ENCODE measurements at regions not wholly inside any gene's neighbourhood (a gene's known extent, or its start where the extent isn't known, plus 50 kb on each side); places are given as distances from the start of the nearest gene placed in this dataset.

DNA sequence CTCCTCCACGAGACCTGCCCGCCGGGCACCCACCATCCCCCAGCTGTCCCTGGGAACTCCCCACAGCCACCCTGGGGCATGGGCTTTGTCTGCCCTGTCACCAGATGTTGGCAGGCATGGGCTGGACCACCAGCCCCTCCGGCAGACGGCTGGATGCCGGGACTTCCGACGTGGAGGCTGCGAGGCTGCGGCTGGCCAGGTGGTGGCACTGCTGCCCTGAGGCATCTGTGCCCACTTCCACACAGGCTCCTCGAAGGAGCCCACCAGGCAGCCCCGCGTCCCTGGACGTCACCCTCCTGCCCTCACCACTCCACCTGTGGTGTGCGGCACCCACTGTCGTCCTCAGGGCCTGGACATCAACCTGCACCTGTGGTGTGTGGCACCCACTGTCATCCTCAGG is 319.9 kb upstream of the SALL3 start:
- no peak overlapping the region for H3K27ac ChIP-seq (ENCODE audit: low read depth, low read length)
- H3K36me3 ChIP-seq (ENCODE audit: control insufficient read depth in 5 of 5, insufficient read depth in 5 of 5, low read length in 5 of 5): no peaks in the 10 kb centered on the region
- H3K9me3 ChIP-seq (ENCODE audit: control insufficient read depth in 5 of 5, low read length in 5 of 5): peaks cover 0 to 3% (median 0%) of the 10 kb centered on the region in 5 donors
- H3K4me3 ChIP-seq (ENCODE audit: low read depth in 1 of 5, low read length in 5 of 5): no peak overlapping the region
- H3K9ac ChIP-seq (ENCODE audit: low read length in 5 of 5): no peak overlapping the region
- H3K27me3 ChIP-seq (ENCODE audit: control insufficient read depth in 5 of 5, insufficient read depth in 4 of 5, low read length in 5 of 5): peaks cover 6 to 18% (median 9%) of the 10 kb centered on the region in 5 donors
- peaks cover 0 to under 1% (median 0%) of the 10 kb centered on the region in 5 donors for H3K4me1 ChIP-seq (ENCODE audit: control insufficient read depth in 5 of 5, insufficient read depth in 5 of 5, low read length in 5 of 5)

DNA sequence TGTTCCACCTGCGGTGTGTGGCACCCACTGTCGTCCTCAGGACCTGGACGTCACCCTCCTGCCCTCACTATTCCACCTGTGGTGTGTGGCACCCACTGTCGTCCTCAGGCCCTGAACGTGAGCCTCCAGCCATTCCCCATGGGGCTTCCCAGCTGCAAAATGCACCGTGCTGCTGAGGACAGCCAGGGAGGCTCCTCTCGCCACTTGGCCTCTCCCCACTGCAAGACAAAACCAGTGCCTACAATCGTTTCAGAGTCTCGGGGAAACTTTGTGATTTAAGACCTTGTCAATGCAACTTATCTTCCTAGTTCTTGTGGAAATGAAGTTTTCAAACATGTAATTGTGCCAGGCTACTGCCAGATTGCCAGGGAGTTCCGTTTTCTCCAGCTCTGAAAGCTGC is 319.3 kb upstream of the SALL3 start:
- Histone ChIP-seq H3K4me3 (ENCODE audit: low read depth in 1 of 5, low read length in 5 of 5) (no peak overlapping the region), H3K9ac (ENCODE audit: low read length in 5 of 5) (no peak overlapping the region), H3K27ac (ENCODE audit: low read depth, low read length) (no peak overlapping the region), H3K27me3 (ENCODE audit: control insufficient read depth in 5 of 5, insufficient read depth in 4 of 5, low read length in 5 of 5) (peaks cover 6 to 18% (median 9%) of the 10 kb centered on the region in 5 donors), H3K36me3 (ENCODE audit: control insufficient read depth in 5 of 5, insufficient read depth in 5 of 5, low read length in 5 of 5) (no peaks in the 10 kb centered on the region), H3K9me3 (ENCODE audit: control insufficient read depth in 5 of 5, low read length in 5 of 5) (peaks cover 0 to 1% (median 0%) of the 10 kb centered on the region in 5 donors), H3K4me1 (ENCODE audit: control insufficient read depth in 5 of 5, insufficient read depth in 5 of 5, low read length in 5 of 5) (no peaks in the 10 kb centered on the region)

DNA sequence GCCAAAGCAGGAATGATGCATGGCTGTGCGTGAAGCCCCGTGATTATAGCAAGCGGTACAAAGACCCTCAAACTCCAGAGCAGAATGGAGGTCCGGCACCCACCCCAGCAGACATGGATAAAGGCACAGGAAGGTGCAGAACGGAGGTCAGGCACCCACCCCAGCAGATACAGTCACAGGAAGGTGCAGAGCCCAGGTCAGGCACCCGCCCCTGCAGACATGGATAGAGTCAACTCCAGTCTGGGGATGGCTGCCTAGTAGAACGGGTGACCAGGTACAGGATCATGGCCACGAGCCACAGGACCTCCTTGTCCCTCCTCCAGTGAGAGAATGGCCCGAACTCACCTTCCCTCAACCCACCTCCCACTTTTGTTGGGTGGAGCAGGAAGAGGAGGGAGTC is 318.3 kb upstream of the SALL3 start:
- no peak overlapping the region for H3K9ac ChIP-seq (ENCODE audit: low read length in 5 of 5)
- no peak overlapping the region for H3K4me3 ChIP-seq (ENCODE audit: low read depth in 1 of 5, low read length in 5 of 5)
- peaks cover 6 to 18% (median 9%) of the 10 kb centered on the region in 5 donors for H3K27me3 ChIP-seq (ENCODE audit: control insufficient read depth in 5 of 5, insufficient read depth in 4 of 5, low read length in 5 of 5)
- H3K4me1 ChIP-seq (ENCODE audit: control insufficient read depth in 5 of 5, insufficient read depth in 5 of 5, low read length in 5 of 5): no peaks in the 10 kb centered on the region
- H3K9me3 ChIP-seq (ENCODE audit: control insufficient read depth in 5 of 5, low read length in 5 of 5): no peaks in the 10 kb centered on the region
- H3K36me3 ChIP-seq (ENCODE audit: control insufficient read depth in 5 of 5, insufficient read depth in 5 of 5, low read length in 5 of 5): no peaks in the 10 kb centered on the region
- H3K27ac ChIP-seq (ENCODE audit: low read depth, low read length): no peak overlapping the region

DNA sequence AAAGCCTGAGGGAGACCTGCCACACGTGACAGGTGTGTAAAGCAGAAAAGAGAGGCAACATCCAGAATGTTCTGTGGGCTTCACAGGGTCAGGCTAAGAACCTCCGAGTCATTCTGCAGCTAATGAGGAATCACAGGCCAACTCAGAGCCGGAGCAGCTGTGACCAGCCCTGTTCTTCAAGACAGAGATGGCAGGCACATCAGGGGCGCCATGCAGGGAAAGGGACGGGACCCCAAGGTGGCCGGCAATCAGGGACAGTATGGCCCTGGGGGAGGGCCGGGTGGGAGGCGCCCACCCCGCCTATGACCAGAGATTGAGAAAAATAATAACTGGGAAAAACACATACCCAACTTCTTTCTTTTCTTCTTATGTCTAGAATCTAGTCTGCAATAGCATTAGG is 316.7 kb upstream of the SALL3 start:
- Histone ChIP-seq H3K27ac (ENCODE audit: low read depth, low read length) (no peak overlapping the region), H3K9me3 (ENCODE audit: control insufficient read depth in 5 of 5, low read length in 5 of 5) (no peaks in the 10 kb centered on the region), H3K4me1 (ENCODE audit: control insufficient read depth in 5 of 5, insufficient read depth in 5 of 5, low read length in 5 of 5) (no peaks in the 10 kb centered on the region), H3K9ac (ENCODE audit: low read length in 5 of 5) (no peak overlapping the region), H3K27me3 (ENCODE audit: control insufficient read depth in 5 of 5, insufficient read depth in 4 of 5, low read length in 5 of 5) (peaks cover 6 to 18% (median 9%) of the 10 kb centered on the region in 5 donors), H3K4me3 (ENCODE audit: low read depth in 1 of 5, low read length in 5 of 5) (no peak overlapping the region), H3K36me3 (ENCODE audit: control insufficient read depth in 5 of 5, insufficient read depth in 5 of 5, low read length in 5 of 5) (no peaks in the 10 kb centered on the region)

DNA sequence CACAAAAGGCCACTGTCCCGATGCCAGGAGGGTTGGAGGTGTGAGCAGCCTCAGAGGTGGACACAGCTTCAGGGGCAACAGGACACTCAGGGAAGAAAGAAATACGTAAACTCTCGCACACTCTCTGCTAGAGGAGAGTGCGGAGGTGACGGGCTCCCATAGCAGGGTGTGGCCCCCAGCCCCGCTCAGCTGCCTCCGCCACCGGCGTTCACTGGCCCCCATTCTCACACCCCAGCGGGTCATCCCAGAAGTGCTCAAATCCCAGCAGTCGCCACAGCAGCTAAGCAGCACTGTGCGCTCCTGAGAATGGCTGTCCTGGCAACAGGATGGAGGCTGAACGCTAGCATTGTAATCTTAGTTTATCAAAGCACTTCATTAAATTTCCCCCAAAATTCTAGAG is 315.6 kb upstream of the SALL3 start:
- no peak overlapping the region for H3K27ac ChIP-seq (ENCODE audit: low read depth, low read length)
- no peaks in the 10 kb centered on the region for H3K4me1 ChIP-seq (ENCODE audit: control insufficient read depth in 5 of 5, insufficient read depth in 5 of 5, low read length in 5 of 5)
- no peak overlapping the region for H3K4me3 ChIP-seq (ENCODE audit: low read depth in 1 of 5, low read length in 5 of 5)
- H3K36me3 ChIP-seq (ENCODE audit: control insufficient read depth in 5 of 5, insufficient read depth in 5 of 5, low read length in 5 of 5): no peaks in the 10 kb centered on the region
- no peaks in the 10 kb centered on the region for H3K9me3 ChIP-seq (ENCODE audit: control insufficient read depth in 5 of 5, low read length in 5 of 5)
- H3K27me3 ChIP-seq (ENCODE audit: control insufficient read depth in 5 of 5, insufficient read depth in 4 of 5, low read length in 5 of 5): peaks cover 6 to 17% (median 9%) of the 10 kb centered on the region in 5 donors
- H3K9ac ChIP-seq (ENCODE audit: low read length in 5 of 5): no peak overlapping the region

DNA sequence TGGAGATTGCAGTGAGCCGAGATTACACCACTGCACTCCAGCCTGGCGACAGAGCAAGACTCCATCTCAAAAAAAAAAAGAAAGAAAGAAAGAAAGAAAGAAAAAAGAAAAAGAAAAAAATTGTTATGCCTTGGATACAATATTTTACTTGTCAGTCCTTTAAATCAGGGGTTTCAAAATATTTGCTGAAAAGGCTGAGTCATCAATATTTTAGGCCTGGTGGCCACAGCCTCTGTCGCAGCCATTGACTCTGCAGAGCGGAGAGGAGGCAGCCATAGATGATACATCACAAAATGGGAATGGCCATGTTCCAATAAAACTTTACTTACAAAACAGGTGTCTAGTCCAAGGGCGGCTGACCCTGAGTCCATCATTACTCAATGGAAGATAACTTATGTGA is 314.8 kb upstream of the SALL3 start:
- Histone ChIP-seq H3K27ac (ENCODE audit: low read depth, low read length) (no peak overlapping the region), H3K27me3 (ENCODE audit: control insufficient read depth in 5 of 5, insufficient read depth in 4 of 5, low read length in 5 of 5) (peaks cover 3 to 9% (median 5%) of the 10 kb centered on the region in 5 donors), H3K9ac (ENCODE audit: low read length in 5 of 5) (no peak overlapping the region)

DNA sequence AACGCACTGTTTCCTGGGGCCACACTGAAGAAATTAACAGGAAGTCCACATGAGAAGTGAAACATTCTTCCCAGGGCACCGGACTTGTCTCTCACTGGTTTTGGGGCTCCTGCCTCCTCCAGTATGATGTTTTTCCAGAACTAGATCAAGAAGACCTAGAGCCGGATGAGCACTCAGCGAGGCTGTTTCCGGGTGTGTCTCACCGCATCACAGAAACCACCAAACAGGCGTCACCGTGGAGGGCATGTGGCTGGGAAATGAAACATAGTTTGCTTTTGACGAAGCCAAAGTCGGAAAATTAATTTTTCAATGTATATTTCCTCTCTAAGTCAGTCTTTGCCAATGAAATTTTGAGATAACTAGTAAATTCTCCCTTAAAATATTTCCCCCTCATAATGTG is 314.0 kb upstream of the SALL3 start:
- Histone ChIP-seq H3K4me3 (ENCODE audit: low read depth in 1 of 5, low read length in 5 of 5) (no peak overlapping the region), H3K4me1 (ENCODE audit: control insufficient read depth in 5 of 5, insufficient read depth in 5 of 5, low read length in 5 of 5) (no peaks in the 10 kb centered on the region), H3K27me3 (ENCODE audit: control insufficient read depth in 5 of 5, insufficient read depth in 4 of 5, low read length in 5 of 5) (peaks cover 0 to 4% (median 0%) of the 10 kb centered on the region in 5 donors), H3K27ac (ENCODE audit: low read depth, low read length) (no peak overlapping the region), H3K36me3 (ENCODE audit: control insufficient read depth in 5 of 5, insufficient read depth in 5 of 5, low read length in 5 of 5) (no peaks in the 10 kb centered on the region), H3K9ac (ENCODE audit: low read length in 5 of 5) (no peak overlapping the region), H3K9me3 (ENCODE audit: control insufficient read depth in 5 of 5, low read length in 5 of 5) (no peaks in the 10 kb centered on the region)

More for the DNA sequence above, 314.8 kb upstream of the SALL3 start:
- H3K9me3 ChIP-seq (ENCODE audit: control insufficient read depth in 5 of 5, low read length in 5 of 5): no peaks in the 10 kb centered on the region
- no peaks in the 10 kb centered on the region for H3K4me1 ChIP-seq (ENCODE audit: control insufficient read depth in 5 of 5, insufficient read depth in 5 of 5, low read length in 5 of 5)
- H3K36me3 ChIP-seq (ENCODE audit: control insufficient read depth in 5 of 5, insufficient read depth in 5 of 5, low read length in 5 of 5): no peaks in the 10 kb centered on the region
- H3K4me3 ChIP-seq (ENCODE audit: low read depth in 1 of 5, low read length in 5 of 5): no peak overlapping the region

DNA sequence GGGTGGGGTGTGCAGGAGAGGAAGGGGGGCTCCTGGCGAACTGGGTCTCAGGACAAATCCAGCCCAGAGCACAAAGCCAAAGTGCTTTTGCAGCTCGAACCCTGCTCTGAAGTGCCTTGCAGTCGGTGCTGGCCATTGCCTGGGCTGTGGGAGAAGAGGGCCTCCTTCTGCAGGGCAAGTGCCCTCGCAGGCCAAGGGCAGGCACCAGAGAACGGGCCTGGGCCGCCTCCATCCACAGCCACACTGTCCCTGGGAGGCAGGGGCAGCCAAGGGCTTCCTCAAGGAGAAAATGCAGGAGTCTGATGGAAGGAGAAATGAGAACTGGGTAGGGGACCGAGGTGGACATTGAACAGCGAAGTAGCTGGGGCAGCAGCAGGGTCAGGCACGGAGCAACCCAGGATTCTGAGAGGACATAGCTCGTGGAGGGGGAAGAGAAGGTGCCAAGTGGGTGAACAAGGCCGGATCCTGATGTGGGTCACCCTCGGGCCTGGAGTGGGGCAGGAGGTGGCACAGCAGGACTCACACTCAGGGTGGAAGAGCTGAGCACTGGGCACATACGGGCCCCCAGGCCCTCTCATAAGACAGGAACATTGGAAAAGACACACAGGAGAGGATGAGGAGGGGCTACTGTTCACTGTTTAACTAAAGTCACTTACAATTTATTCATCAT is 312.8 kb upstream of the SALL3 start:
- H3K27me3 ChIP-seq (ENCODE audit: control insufficient read depth in 5 of 5, insufficient read depth in 4 of 5, low read length in 5 of 5): peaks cover 0 to 5% (median 3%) of the 10 kb centered on the region in 5 donors
- no peaks in the 10 kb centered on the region for H3K4me1 ChIP-seq (ENCODE audit: control insufficient read depth in 5 of 5, insufficient read depth in 5 of 5, low read length in 5 of 5)
- H3K36me3 ChIP-seq (ENCODE audit: control insufficient read depth in 5 of 5, insufficient read depth in 5 of 5, low read length in 5 of 5): no peaks in the 10 kb centered on the region
- H3K4me3 ChIP-seq (ENCODE audit: low read depth in 1 of 5, low read length in 5 of 5): no peak overlapping the region
- H3K9me3 ChIP-seq (ENCODE audit: control insufficient read depth in 5 of 5, low read length in 5 of 5): no peaks in the 10 kb centered on the region
- H3K27ac ChIP-seq (ENCODE audit: low read depth, low read length): no peak overlapping the region
- H3K9ac ChIP-seq (ENCODE audit: low read length in 5 of 5): no peak overlapping the region

DNA sequence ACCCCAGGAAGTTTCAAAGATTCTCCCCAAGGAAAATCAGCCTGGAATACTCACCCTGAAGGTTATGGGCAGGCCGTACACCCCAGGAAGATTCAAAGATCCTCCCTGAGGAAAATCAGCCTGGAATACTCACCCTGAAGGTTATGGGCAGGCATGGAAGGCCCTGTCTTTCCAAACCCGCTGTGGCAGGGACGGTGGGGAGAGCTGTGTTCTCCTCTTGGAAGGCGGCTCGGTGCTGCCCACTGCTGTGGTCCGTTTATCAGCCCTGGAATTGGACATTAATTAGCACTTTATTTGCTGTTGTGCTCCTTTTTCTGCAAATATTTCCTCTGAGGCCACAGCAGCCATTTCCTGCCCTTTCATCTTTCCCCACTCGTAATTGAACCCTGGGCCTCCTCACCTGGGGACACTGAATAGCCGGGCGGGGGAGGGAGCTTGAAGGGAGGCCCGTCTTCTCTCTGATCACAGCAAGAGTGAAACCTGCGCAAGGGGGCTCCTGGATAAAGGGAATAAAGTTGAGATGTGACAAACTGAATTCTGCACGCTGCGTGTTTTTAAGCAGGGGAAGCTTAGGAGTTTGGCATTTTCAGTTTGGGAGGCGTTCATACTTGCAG is 308.7 kb upstream of the SALL3 start:
- Histone ChIP-seq H3K9ac (ENCODE audit: low read length in 5 of 5) (no peak overlapping the region), H3K9me3 (ENCODE audit: control insufficient read depth in 5 of 5, low read length in 5 of 5) (no peaks in the 10 kb centered on the region), H3K27ac (ENCODE audit: low read depth, low read length) (no peak overlapping the region), H3K4me1 (ENCODE audit: control insufficient read depth in 5 of 5, insufficient read depth in 5 of 5, low read length in 5 of 5) (no peaks in the 10 kb centered on the region), H3K36me3 (ENCODE audit: control insufficient read depth in 5 of 5, insufficient read depth in 5 of 5, low read length in 5 of 5) (no peaks in the 10 kb centered on the region), H3K27me3 (ENCODE audit: control insufficient read depth in 5 of 5, insufficient read depth in 4 of 5, low read length in 5 of 5) (peaks cover 0 to 8% (median 5%) of the 10 kb centered on the region in 5 donors), H3K4me3 (ENCODE audit: low read depth in 1 of 5, low read length in 5 of 5) (no peak overlapping the region)

DNA sequence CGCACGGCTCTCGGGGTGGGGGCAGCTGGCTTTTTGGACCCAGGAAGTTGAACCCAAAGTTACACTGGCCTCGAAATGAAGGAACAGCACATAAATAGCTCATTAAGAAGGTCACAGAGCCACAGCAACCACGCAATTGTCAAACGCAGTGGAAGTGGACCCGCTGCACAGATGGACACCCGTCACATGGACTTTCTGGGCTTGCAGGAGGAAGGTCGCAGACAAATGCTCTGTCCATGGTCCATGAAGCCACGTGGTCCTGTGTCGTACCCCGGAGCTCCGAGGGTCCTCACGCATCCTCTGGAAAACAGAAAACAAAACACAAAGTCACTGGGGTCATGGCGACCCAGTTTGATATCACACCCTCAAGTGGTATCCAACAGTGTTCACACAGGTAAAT is 308.1 kb upstream of the SALL3 start:
- Histone ChIP-seq H3K36me3 (ENCODE audit: control insufficient read depth in 5 of 5, insufficient read depth in 5 of 5, low read length in 5 of 5) (no peaks in the 10 kb centered on the region), H3K27ac (ENCODE audit: low read depth, low read length) (no peak overlapping the region), H3K9ac (ENCODE audit: low read length in 5 of 5) (no peak overlapping the region), H3K4me1 (ENCODE audit: control insufficient read depth in 5 of 5, insufficient read depth in 5 of 5, low read length in 5 of 5) (no peaks in the 10 kb centered on the region), H3K27me3 (ENCODE audit: control insufficient read depth in 5 of 5, insufficient read depth in 4 of 5, low read length in 5 of 5) (peaks cover 0 to 8% (median 5%) of the 10 kb centered on the region in 5 donors), H3K4me3 (ENCODE audit: low read depth in 1 of 5, low read length in 5 of 5) (no peak overlapping the region), H3K9me3 (ENCODE audit: control insufficient read depth in 5 of 5, low read length in 5 of 5) (no peaks in the 10 kb centered on the region)
